DND-41 (cell line): ENCODE measurements at regions not wholly inside any gene's neighbourhood (a gene's known extent, or its start where the extent isn't known, plus 50 kb on each side); places are given as distances from the start of the nearest gene placed in this dataset.

Source experiments
- CTCF ChIP-seq: IDR thresholded peaks from 2 replicates; pipeline ENCODE4 v1.5.1; 2012; ENCODE audit warnings: borderline replicate concordance, low read length, moderate library complexity, mild to moderate bottlenecking; ENCODE audit not compliant: poor library complexity, severe bottlenecking; ENCODE audit errors: extremely low read depth
- EZH2 ChIP-seq: IDR thresholded peaks from 3 replicates; pipeline ENCODE4 v1.6.1; 2012; ENCODE audit warnings: borderline replicate concordance, low read depth, mild to moderate bottlenecking, moderate library complexity, low read length, inconsistent platforms; ENCODE audit not compliant: severe bottlenecking

GRCh38 chr7:125326666-125327255, 397.1 kb upstream of the POT1 start:
- TF ChIP-seq CTCF (no peak), EZH2 (no peak)
